BLaER1 treated with 17β-estradiol and CSF1 and Interleukin-3, amounts not matched to agents 10 nM and 100 nM (cell line): ENCODE measurements at regions not wholly inside any gene's neighbourhood (a gene's known extent, or its start where the extent isn't known, plus 50 kb on each side); places are given as distances from the start of the nearest gene placed in this dataset.
A peak's percentile ranks its signal among the peaks of the same experiment; 100 is the strongest.

ENCODE experiments used
- H3K27ac ChIP-seq, 11 experiments: shearing (Covaris generic); formaldehyde crosslinking; 2 replicates each; pipeline ENCODE4 v1.8.1; 2022
- H3K27me3 ChIP-seq, 11 experiments: shearing (Covaris generic); formaldehyde crosslinking; 2 replicates each; pipeline ENCODE4 v1.8.1; 2022
- H3K36me3 ChIP-seq, 11 experiments: shearing (Covaris generic); formaldehyde crosslinking; 2 replicates each; pipeline ENCODE4 v1.8.1; 2022
- H3K4me1 ChIP-seq, 10 experiments: shearing (Covaris generic); formaldehyde crosslinking; 2 replicates each; pipeline ENCODE4 v1.8.1; 2022
- H3K4me2 ChIP-seq, 11 experiments: shearing (Covaris generic); formaldehyde crosslinking; 2 replicates each; pipeline ENCODE4 v1.8.1; 2022
- H3K4me3 ChIP-seq, 10 experiments: shearing (Covaris generic); formaldehyde crosslinking; 2 replicates each; pipeline ENCODE4 v1.8.1; 2022
- H3K9ac ChIP-seq, 11 experiments: shearing (Covaris generic); formaldehyde crosslinking; 2 replicates each; pipeline ENCODE4 v1.8.1; 2022
- H3K9me3 ChIP-seq, 11 experiments: shearing (Covaris generic); formaldehyde crosslinking; replicated peaks in 1 of 11; 2 replicates each; pipeline ENCODE4 v1.8.1; 2022
- H4K20me1 ChIP-seq, 11 experiments: shearing (Covaris generic); formaldehyde crosslinking; 2 replicates each; pipeline ENCODE4 v1.8.1; 2022
- Cebpa-rat ChIP-seq, 11 experiments: shearing (Covaris generic); IDR thresholded peaks; 2 replicates each; pipeline ENCODE4 v1.8.1; 2022

- Histone ChIP-seq H3K27me3 (no peaks in the 10 kb centered on the region), H3K9me3 (peaks cover 23 to 36% (median 30%) of the 10 kb centered on the region in 11 experiments), H4K20me1 (no peaks in the 10 kb centered on the region), H3K4me1 (peaks cover 0 to 10% (median 0%) of the 10 kb centered on the region in 10 experiments; a peak in 4 of 20 replicates), H3K27ac (no peak overlapping the region), H3K36me3 (no peaks in the 10 kb centered on the region), H3K4me2 (peak overlapping the region in 3 of 11 experiments; percentile 27 to 53 (median 32); a peak in 4 of 22 replicates), H3K4me3 (no peak overlapping the region), H3K9ac (no peak overlapping the region)
- no peak for TF ChIP-seq Cebpa-rat (IDR thresholded peaks at IDR 0.05)
Observed at GRCh38 chr3:120506828-120507774, 56.3 kb upstream of the FSTL1 start.

- H4K20me1 ChIP-seq, result no peaks in the 10 kb centered on the region
- H3K4me2 ChIP-seq, result peak overlapping the region in 3 of 11 experiments; percentile 27 to 53 (median 32); a peak in 1 of 22 replicates
- no peaks in the 10 kb centered on the region for H3K36me3 ChIP-seq
- H3K27ac ChIP-seq, result no peak overlapping the region
- no peak for TF ChIP-seq Cebpa-rat (IDR thresholded peaks at IDR 0.05)
- no peak overlapping the region for H3K9ac ChIP-seq
- peaks cover 0 to 10% (median 0%) of the 10 kb centered on the region in 10 experiments; a peak in 4 of 20 replicates for H3K4me1 ChIP-seq
- no peak overlapping the region for H3K4me3 ChIP-seq
- no peaks in the 10 kb centered on the region for H3K27me3 ChIP-seq
- peaks cover 21 to 33% (median 30%) of the 10 kb centered on the region in 11 experiments for H3K9me3 ChIP-seq
Observed at GRCh38 chr3:120506076-120506827, 55.5 kb upstream of the FSTL1 start.

GRCh38 chr3:120503727-120504616 lies 53.2 kb upstream of the FSTL1 start:
- Histone ChIP-seq H3K9ac (no peak overlapping the region), H3K27me3 (no peaks in the 10 kb centered on the region), H3K4me1 (peaks cover 0 to 14% (median 0%) of the 10 kb centered on the region in 10 experiments; a peak in 5 of 20 replicates), H3K27ac (no peak overlapping the region), H3K4me2 (no peak overlapping the region), H3K36me3 (no peaks in the 10 kb centered on the region), H4K20me1 (no peaks in the 10 kb centered on the region), H3K4me3 (no peak overlapping the region), H3K9me3 (peaks cover 3 to 12% (median 9%) of the 10 kb centered on the region in 11 experiments; a peak in 19 of 22 replicates)
- TF ChIP-seq Cebpa-rat (IDR thresholded peaks at IDR 0.05), result no peak

GRCh38 chr3:120502116-120502515 lies 51.3 kb upstream of the FSTL1 start:
- no peaks in the 10 kb centered on the region for H3K9me3 ChIP-seq
- no peak overlapping the region for H3K4me3 ChIP-seq
- no peaks in the 10 kb centered on the region for H4K20me1 ChIP-seq
- H3K4me2 ChIP-seq, result no peak overlapping the region
- peaks cover 0 to 29% (median 0%) of the 10 kb centered on the region in 10 experiments; a peak in 6 of 20 replicates for H3K4me1 ChIP-seq
- H3K27me3 ChIP-seq, result no peaks in the 10 kb centered on the region
- no peak overlapping the region for H3K9ac ChIP-seq
- no peak overlapping the region for H3K27ac ChIP-seq
- no peaks in the 10 kb centered on the region for H3K36me3 ChIP-seq
- TF ChIP-seq Cebpa-rat (IDR thresholded peaks at IDR 0.05), result no peak
